ENCODE measurements at regions not wholly inside any gene's neighbourhood (a gene's known extent, or its start where the extent isn't known, plus 50 kb on each side); places are given as distances from the start of the nearest gene placed in this dataset.

- H3K27me3 Mint-ChIP-seq (ENCODE audit: insufficient read depth, unreplicated experiment) = peaks cover 11% of the 10 kb centered on the region
- no peak overlapping the region for H3K4me3 Mint-ChIP-seq (ENCODE audit: unreplicated experiment)
- no peak for TF ChIP-seq CTCF (IDR thresholded peaks at IDR 0.05; ENCODE audit: insufficient read depth in 1 of 2, low read depth in 1 of 2, low read length in 1 of 2, severe bottlenecking in 1 of 2, unreplicated experiment in 1 of 2)
- ChIA-PET CTCF (no interaction called here), POLR2A (no interaction called here)
- H3K27me3 ChIP-seq (replicated peaks; ENCODE audit: control insufficient read depth, insufficient read depth, low read length) = no peaks in the 10 kb centered on the region
- H3K27ac Mint-ChIP-seq (ENCODE audit: unreplicated experiment) = no peak overlapping the region
- no peak overlapping the region for H3K4me3 ChIP-seq (ENCODE audit: low read depth, low read length)
- H3K9me3 ChIP-seq = no peaks in the 10 kb centered on the region
- no TSS peak for BruUV-seq (replicated peaks)
- H3K9me3 Mint-ChIP-seq (ENCODE audit: unreplicated experiment) = no peaks in the 10 kb centered on the region
- no peaks in the 10 kb centered on the region for H3K36me3 ChIP-seq (ENCODE audit: control insufficient read depth, insufficient read depth, low read length)
- no peaks in the 10 kb centered on the region for H3K36me3 Mint-ChIP-seq (ENCODE audit: insufficient read depth, unreplicated experiment)
- H3K4me1 Mint-ChIP-seq (ENCODE audit: low read depth, unreplicated experiment) = no peaks in the 10 kb centered on the region
- intact Hi-C loops (cut with micrococcal nuclease; ENCODE audit: unreplicated experiment) = no loop called here
- DNase-seq = no peak
- H3K4me1 ChIP-seq = no peaks in the 10 kb centered on the region
These were observed 622.6 kb upstream of the ID2 start for GRCh38 chr2:8059255-8059654.

- no peak overlapping the region for H3K4me3 ChIP-seq (ENCODE audit: low read depth, low read length)
- no TSS peak for BruUV-seq (replicated peaks)
- POLR2A ChIA-PET = no interaction called here
- no peaks in the 10 kb centered on the region for H3K4me1 ChIP-seq
- no peaks in the 10 kb centered on the region for H3K36me3 ChIP-seq (ENCODE audit: control insufficient read depth, insufficient read depth, low read length)
- no peaks in the 10 kb centered on the region for H3K27me3 ChIP-seq (replicated peaks; ENCODE audit: control insufficient read depth, insufficient read depth, low read length)
- Mint-ChIP-seq H3K36me3 (ENCODE audit: insufficient read depth, unreplicated experiment) (no peaks in the 10 kb centered on the region), H3K27ac (ENCODE audit: unreplicated experiment) (no peak overlapping the region), H3K9me3 (ENCODE audit: unreplicated experiment) (no peaks in the 10 kb centered on the region), H3K4me1 (ENCODE audit: low read depth, unreplicated experiment) (no peaks in the 10 kb centered on the region), H3K27me3 (ENCODE audit: insufficient read depth, unreplicated experiment) (peaks cover 11% of the 10 kb centered on the region), H3K4me3 (ENCODE audit: unreplicated experiment) (no peak overlapping the region)
- CTCF ChIA-PET = no interaction called here
- H3K9me3 ChIP-seq = no peaks in the 10 kb centered on the region
- no peak for TF ChIP-seq CTCF (IDR thresholded peaks at IDR 0.05; ENCODE audit: insufficient read depth in 1 of 2, low read depth in 1 of 2, low read length in 1 of 2, severe bottlenecking in 1 of 2, unreplicated experiment in 1 of 2)
- intact Hi-C loops (cut with micrococcal nuclease; ENCODE audit: unreplicated experiment) = no loop called here
- no peak for DNase-seq
These were observed 622.1 kb upstream of the ID2 start for GRCh38 chr2:8059794-8060193.

- H3K9me3 Mint-ChIP-seq (ENCODE audit: unreplicated experiment) = no peaks in the 10 kb centered on the region
- ChIA-PET CTCF (no interaction called here), POLR2A (no interaction called here)
- no peaks in the 10 kb centered on the region for H3K27me3 ChIP-seq (replicated peaks; ENCODE audit: control insufficient read depth, insufficient read depth, low read length)
- H3K36me3 ChIP-seq (ENCODE audit: control insufficient read depth, insufficient read depth, low read length) = no peaks in the 10 kb centered on the region
- no peak overlapping the region for H3K4me3 Mint-ChIP-seq (ENCODE audit: unreplicated experiment)
- intact Hi-C loops (cut with micrococcal nuclease; ENCODE audit: unreplicated experiment) = no loop called here
- no peak for TF ChIP-seq CTCF (IDR thresholded peaks at IDR 0.05; ENCODE audit: insufficient read depth in 1 of 2, low read depth in 1 of 2, low read length in 1 of 2, severe bottlenecking in 1 of 2, unreplicated experiment in 1 of 2)
- H3K4me3 ChIP-seq (ENCODE audit: low read depth, low read length) = no peak overlapping the region
- H3K4me1 ChIP-seq = no peaks in the 10 kb centered on the region
- DNase-seq = no peak
- H3K36me3 Mint-ChIP-seq (ENCODE audit: insufficient read depth, unreplicated experiment) = no peaks in the 10 kb centered on the region
- no peak overlapping the region for H3K27ac Mint-ChIP-seq (ENCODE audit: unreplicated experiment)
- no TSS peak for BruUV-seq (replicated peaks)
- H3K27me3 Mint-ChIP-seq (ENCODE audit: insufficient read depth, unreplicated experiment) = peaks cover 11% of the 10 kb centered on the region
- no peaks in the 10 kb centered on the region for H3K4me1 Mint-ChIP-seq (ENCODE audit: low read depth, unreplicated experiment)
- no peaks in the 10 kb centered on the region for H3K9me3 ChIP-seq
These were observed 620.6 kb upstream of the ID2 start for GRCh38 chr2:8061219-8061618.

All from Caco-2 (cell line).